HCT116 (cell line): ENCODE measurements at regions not wholly inside any gene's neighbourhood (a gene's known extent, or its start where the extent isn't known, plus 50 kb on each side); places are given as distances from the start of the nearest gene placed in this dataset.

Experiments used
- CEBPB ChIP-seq: IDR thresholded peaks from 2 replicates; pipeline ENCODE4 v1.6.1; 2012; ENCODE audit warnings: low read depth
- CTCF ChIP-seq, 3 experiments: fragments of 200-600 bp in 1 of 3; sonication (generic) in 1 of 3; IDR thresholded peaks in 2 of 3; conservative IDR thresholded peaks in 1 of 3; 2 replicates each; pipeline ENCODE4 v1.5.1; 2012 to 2017; ENCODE audit warnings: low read depth in 2 of 3, low read length in 2 of 3, antibody characterized with exemption in 1 of 3, borderline replicate concordance in 1 of 3, control low read depth in 1 of 3, mild to moderate bottlenecking in 1 of 3, mixed read lengths in 1 of 3, mixed run types in 1 of 3, moderate library complexity in 1 of 3; ENCODE audit not compliant: insufficient read depth in 1 of 3
- MAX ChIP-seq: IDR thresholded peaks from 2 replicates; pipeline ENCODE4 v1.6.1; 2012
- POLR2A ChIP-seq: IDR thresholded peaks from 2 replicates; pipeline ENCODE4 v1.7.0; 2011; ENCODE audit warnings: borderline replicate concordance; ENCODE audit not compliant: insufficient read depth, insufficient read length; ENCODE audit errors: extremely low read depth
- POLR2AphosphoS5 ChIP-seq: IDR thresholded peaks from 2 replicates; pipeline ENCODE4 v1.6.1; 2011; ENCODE audit warnings: mild to moderate bottlenecking, low read depth, low read length, moderate library complexity
- ZFX ChIP-seq: fragments of 450-650 bp; IDR thresholded peaks from 2 replicates; pipeline ENCODE4 v1.6.1; 2017

- TF ChIP-seq POLR2A (no peak), CTCF (IDR thresholded peaks at IDR 0.05 in 2 of 3, conservative IDR thresholded peaks at IDR 0.05 in 1 of 3; ENCODE audit: borderline replicate concordance in 1 of 3, insufficient read depth in 1 of 3, low read depth in 2 of 3, low read length in 2 of 3) (no peak), CEBPB (no peak), POLR2AphosphoS5 (no peak), MAX (no peak), ZFX (no peak)
Observed at GRCh38 chr3:69493157-69493556, 107.3 kb upstream of the FRMD4B start.
